ENCODE measurements at regions not wholly inside any gene's neighbourhood (a gene's known extent, or its start where the extent isn't known, plus 50 kb on each side); places are given as distances from the start of the nearest gene placed in this dataset.

GRCh38 chr3:154775821-154776548 is 304.1 kb upstream of the MME start:
- Histone ChIP-seq H3K4me3 (no peak overlapping the region), H3K27me3 (no peaks in the 10 kb centered on the region), H3K36me3 (no peaks in the 10 kb centered on the region), H3K9me3 (no peaks in the 10 kb centered on the region)
- no peak for DNase-seq

- Histone ChIP-seq H3K27me3 (no peaks in the 10 kb centered on the region), H3K9me3 (no peaks in the 10 kb centered on the region), H3K4me3 (no peak overlapping the region), H3K36me3 (no peaks in the 10 kb centered on the region)
- DNase-seq = no peak
Measured at GRCh38 chr3:154766765-154767503, 313.2 kb upstream of the MME start.

GRCh38 chr3:154764856-154765640 is 315.1 kb upstream of the MME start:
- Histone ChIP-seq H3K4me3 (no peak overlapping the region), H3K36me3 (no peaks in the 10 kb centered on the region), H3K27me3 (no peaks in the 10 kb centered on the region), H3K9me3 (no peaks in the 10 kb centered on the region)
- DNase-seq = no peak

GRCh38 chr3:154762486-154762885 is 317.6 kb upstream of the MME start:
- Histone ChIP-seq H3K27me3 (no peaks in the 10 kb centered on the region), H3K4me3 (no peak overlapping the region), H3K9me3 (no peaks in the 10 kb centered on the region), H3K36me3 (no peaks in the 10 kb centered on the region)
- no peak for DNase-seq

GRCh38 chr3:154759966-154760365 is 320.2 kb upstream of the MME start:
- H3K27me3 ChIP-seq = no peaks in the 10 kb centered on the region
- no peaks in the 10 kb centered on the region for H3K36me3 ChIP-seq
- no peak overlapping the region for H3K4me3 ChIP-seq
- H3K9me3 ChIP-seq = no peaks in the 10 kb centered on the region
- DNase-seq = no peak

GRCh38 chr3:154758109-154758868 is 321.8 kb upstream of the MME start:
- no peaks in the 10 kb centered on the region for H3K27me3 ChIP-seq
- H3K9me3 ChIP-seq = no peaks in the 10 kb centered on the region
- no peak overlapping the region for H3K4me3 ChIP-seq
- DNase-seq = no peak
- H3K36me3 ChIP-seq = no peaks in the 10 kb centered on the region

GRCh38 chr3:154753101-154753500 is 323.1 kb upstream of the GPR149 start:
- DNase-seq = no peak
- no peaks in the 10 kb centered on the region for H3K9me3 ChIP-seq
- no peaks in the 10 kb centered on the region for H3K27me3 ChIP-seq
- H3K36me3 ChIP-seq = no peaks in the 10 kb centered on the region
- H3K4me3 ChIP-seq = no peak overlapping the region

- H3K4me3 ChIP-seq = no peak overlapping the region
- H3K9me3 ChIP-seq = no peaks in the 10 kb centered on the region
- H3K27me3 ChIP-seq = no peaks in the 10 kb centered on the region
- no peak for DNase-seq
- no peaks in the 10 kb centered on the region for H3K36me3 ChIP-seq
Measured at GRCh38 chr3:154749514-154749913, 319.5 kb upstream of the GPR149 start.

GRCh38 chr3:154745929-154746328 is 315.9 kb upstream of the GPR149 start:
- no peak for DNase-seq
- H3K9me3 ChIP-seq = peaks cover 9% of the 10 kb centered on the region; the same call in 1 of the 2 replicates
- H3K36me3 ChIP-seq = no peaks in the 10 kb centered on the region
- H3K27me3 ChIP-seq = no peaks in the 10 kb centered on the region
- H3K4me3 ChIP-seq = no peak overlapping the region

GRCh38 chr3:154745122-154745521 is 315.1 kb upstream of the GPR149 start:
- no peaks in the 10 kb centered on the region for H3K27me3 ChIP-seq
- H3K9me3 ChIP-seq = peaks cover 9% of the 10 kb centered on the region; the same call in 1 of the 2 replicates
- no peak for DNase-seq
- no peaks in the 10 kb centered on the region for H3K36me3 ChIP-seq
- H3K4me3 ChIP-seq = no peak overlapping the region

GRCh38 chr3:154743418-154743817 is 313.4 kb upstream of the GPR149 start:
- H3K36me3 ChIP-seq = no peaks in the 10 kb centered on the region
- no peak for DNase-seq
- peaks cover 9% of the 10 kb centered on the region; the same call in 1 of the 2 replicates for H3K9me3 ChIP-seq
- H3K4me3 ChIP-seq = no peak overlapping the region
- H3K27me3 ChIP-seq = no peaks in the 10 kb centered on the region

- Histone ChIP-seq H3K4me3 (no peak overlapping the region), H3K27me3 (no peaks in the 10 kb centered on the region; the same call in 1 of the 2 replicates), H3K36me3 (no peaks in the 10 kb centered on the region), H3K9me3 (no peaks in the 10 kb centered on the region)
- DNase-seq = no peak
Measured at GRCh38 chr3:154734468-154734867, 304.5 kb upstream of the GPR149 start.

- Histone ChIP-seq H3K27me3 (no peaks in the 10 kb centered on the region), H3K9me3 (no peaks in the 10 kb centered on the region), H3K4me3 (no peak overlapping the region), H3K36me3 (no peaks in the 10 kb centered on the region)
- no peak for DNase-seq
Measured at GRCh38 chr3:154730186-154730585, 300.2 kb upstream of the GPR149 start.

- H3K4me3 ChIP-seq = no peak overlapping the region
- DNase-seq = no peak
- no peaks in the 10 kb centered on the region for H3K36me3 ChIP-seq
- no peaks in the 10 kb centered on the region for H3K27me3 ChIP-seq
- no peaks in the 10 kb centered on the region for H3K9me3 ChIP-seq
Measured at GRCh38 chr3:154729741-154730140, 299.8 kb upstream of the GPR149 start.

- Histone ChIP-seq H3K4me3 (no peak overlapping the region), H3K36me3 (no peaks in the 10 kb centered on the region), H3K27me3 (no peaks in the 10 kb centered on the region), H3K9me3 (no peaks in the 10 kb centered on the region)
- DNase-seq = no peak
Measured at GRCh38 chr3:154728285-154728684, 298.3 kb upstream of the GPR149 start.

GRCh38 chr3:154720921-154721320 is 290.9 kb upstream of the GPR149 start:
- H3K27me3 ChIP-seq = no peaks in the 10 kb centered on the region; the same call in 1 of the 2 replicates
- no peaks in the 10 kb centered on the region for H3K9me3 ChIP-seq
- H3K36me3 ChIP-seq = no peaks in the 10 kb centered on the region
- H3K4me3 ChIP-seq = no peak overlapping the region
- no peak for DNase-seq

GRCh38 chr3:154718053-154718452 is 288.1 kb upstream of the GPR149 start:
- no peak for DNase-seq
- no peaks in the 10 kb centered on the region for H3K36me3 ChIP-seq
- H3K9me3 ChIP-seq = no peaks in the 10 kb centered on the region
- no peak overlapping the region for H3K4me3 ChIP-seq
- H3K27me3 ChIP-seq = no peaks in the 10 kb centered on the region; the same call in 1 of the 2 replicates
